Spleen (tissue), 11 donors: ENCODE measurements at regions not wholly inside any gene's neighbourhood (a gene's known extent, or its start where the extent isn't known, plus 50 kb on each side); places are given as distances from the start of the nearest gene placed in this dataset.

Experiments
- DNase-seq: peaks from one replicate; pipeline ENCODE4 v3.0.0-alpha.2; 2020
- H3K27ac ChIP-seq, 8 donors: fragments of 200-600 bp; sonication (generic) in 7 of 8; 1 replicate in 4 of 8; 2 replicates in 4 of 8; pipeline versions ENCODE4 v1.5.0 to v1.8.0; 2016 to 2021; ENCODE audit warnings: inconsistent platforms in 4 of 8, mild to moderate bottlenecking in 4 of 8, moderate library complexity in 1 of 8
- H3K27me3 ChIP-seq, 7 donors: fragments of 200-600 bp; sonication (generic) in 6 of 7; replicated peaks in 1 of 7; 1 replicate in 4 of 7; 2 replicates in 3 of 7; pipeline versions ENCODE4 v1.5.0 to v1.8.0; 2016 to 2021; ENCODE audit warnings: inconsistent platforms in 3 of 7, mild to moderate bottlenecking in 1 of 7
- H3K36me3 ChIP-seq, 6 donors: fragments of 200-600 bp; sonication (generic) in 5 of 6; 1 replicate in 4 of 6; 2 replicates in 2 of 6; pipeline versions ENCODE4 v1.5.0 to v1.8.0; 2016 to 2021; ENCODE audit warnings: inconsistent platforms in 2 of 6
- H3K4me1 ChIP-seq, 6 donors: fragments of 200-600 bp; sonication (generic) in 5 of 6; 1 replicate in 3 of 6; 2 replicates in 3 of 6; pipeline versions ENCODE4 v1.5.0 to v1.8.0; 2016 to 2021; ENCODE audit warnings: inconsistent platforms in 3 of 6
- H3K4me3 ChIP-seq, 8 donors: fragments of 200-600 bp; sonication (generic) in 7 of 8; 1 replicate in 4 of 8; 2 replicates in 4 of 8; pipeline versions ENCODE4 v1.5.0 to v1.8.0; 2016 to 2021; ENCODE audit warnings: inconsistent platforms in 4 of 8, mild to moderate bottlenecking in 4 of 8, moderate library complexity in 2 of 8
- H3K9me3 ChIP-seq, 8 donors: fragments of 200-600 bp; sonication (generic) in 7 of 8; 1 replicate in 4 of 8; 2 replicates in 4 of 8; pipeline versions ENCODE4 v1.5.0 to v1.8.0; 2016 to 2021; ENCODE audit warnings: inconsistent platforms in 4 of 8
- CTCF ChIP-seq, 11 experiments: fragments of 200-600 bp in 7 of 11; fragments of 450-650 bp in 4 of 11; sonication (generic) in 4 of 11; IDR thresholded peaks in 8 of 11; conservative IDR thresholded peaks in 3 of 11; 1 replicate in 7 of 11; 2 replicates in 4 of 11; pipeline versions ENCODE4 v1.4.0 to v1.8.0; 2016 to 2021; ENCODE audit warnings: antibody characterized with exemption in 11 of 11, inconsistent platforms in 4 of 11, mild to moderate bottlenecking in 1 of 11
- POLR2A ChIP-seq, 3 donors: fragments of 450-650 bp; IDR thresholded peaks; one replicate each; pipeline ENCODE4 v1.5.1; 2017; ENCODE audit warnings: antibody characterized with exemption in 3 of 3, mild to moderate bottlenecking in 1 of 3
- POLR2AphosphoS5 ChIP-seq, 3 donors: sonication (generic); formaldehyde crosslinking; IDR thresholded peaks; one replicate each; pipeline ENCODE4 v1.5.1; 2017; ENCODE audit warnings: antibody characterized with exemption in 3 of 3
- WGBS, 5 donors: extraction: QIAGEN DNeasy Blood & Tissue Kit in 3 of 5; methylation state at CpG; one replicate each; pipeline versions ENCODE4 v1.1.5 to v1.1.7; 2013 to 2018; 5-methylcytosine and 5-hydroxymethylcytosine counted together
- intact Hi-C: fragments of 100-400 bp; cut with DNase I; formaldehyde crosslinking; loops from one replicate; pipeline ENCODE4 v1.15.0; 2023; ENCODE audit warnings: low total_unique reads
- donor health status: healthy with polysubstance abuse.
- donor health status: DM: no; HTN: no; CAD: no; lungs with moderate emphysema.
- donor health status: DM: no; HTN: no; CAD: no.
- donor health status: Bipolar disorder and iron deficiency.
- donor health status: healthy.
- donor health status: DM: no; HTN: no; CAD: no.
- donor health status: DM: yes; HTN: yes; CAD: no.

GRCh38 chr18:24810561-24811305 lies 350.3 kb downstream of the HRH4 start:
- Histone ChIP-seq H3K27ac (no peak overlapping the region), H3K9me3 (peaks cover 0 to 8% (median 0%) of the 10 kb centered on the region in 8 donors), H3K4me1 (peaks cover 0 to 5% (median 0%) of the 10 kb centered on the region in 6 donors), H3K36me3 (no peaks in the 10 kb centered on the region), H3K4me3 (no peak overlapping the region), H3K27me3 (no peaks in the 10 kb centered on the region)
- TF ChIP-seq POLR2AphosphoS5 (IDR thresholded peaks at IDR 0.05) (no peak), POLR2A (IDR thresholded peaks at IDR 0.05) (no peak), CTCF (IDR thresholded peaks at IDR 0.05 in 8 of 11, conservative IDR thresholded peaks at IDR 0.05 in 3 of 11) (no peak)
- 89 to 92% (median 90%) methylated on average over 9 of the region's 9 CpGs for WGBS, 5 donors
- no peak for DNase-seq
- intact Hi-C loops, result no loop called here

GRCh38 chr18:24811950-24812681 lies 351.7 kb downstream of the HRH4 start:
- Histone ChIP-seq H3K4me3 (no peak overlapping the region), H3K27me3 (no peaks in the 10 kb centered on the region), H3K36me3 (no peaks in the 10 kb centered on the region), H3K27ac (no peak overlapping the region), H3K9me3 (peaks cover 0 to 8% (median 0%) of the 10 kb centered on the region in 8 donors), H3K4me1 (peaks cover 0 to 2% (median 0%) of the 10 kb centered on the region in 6 donors)
- DNase-seq, result no peak
- WGBS, 5 donors, result 85 to 95% (median 88%) methylated on average over 11 of the region's 11 CpGs
- intact Hi-C loops, result no loop called here
- TF ChIP-seq CTCF (IDR thresholded peaks at IDR 0.05 in 8 of 11, conservative IDR thresholded peaks at IDR 0.05 in 3 of 11) (no peak), POLR2A (IDR thresholded peaks at IDR 0.05) (no peak), POLR2AphosphoS5 (IDR thresholded peaks at IDR 0.05) (no peak)

- Histone ChIP-seq H3K9me3 (no peaks in the 10 kb centered on the region), H3K4me3 (no peak overlapping the region), H3K4me1 (no peaks in the 10 kb centered on the region), H3K27ac (no peak overlapping the region), H3K27me3 (no peaks in the 10 kb centered on the region), H3K36me3 (no peaks in the 10 kb centered on the region)
- WGBS, 5 donors, result 67 to 75% (median 70%) methylated on average over 3 of the region's 3 CpGs
- TF ChIP-seq POLR2AphosphoS5 (IDR thresholded peaks at IDR 0.05) (no peak), CTCF (IDR thresholded peaks at IDR 0.05 in 8 of 11, conservative IDR thresholded peaks at IDR 0.05 in 3 of 11) (no peak), POLR2A (IDR thresholded peaks at IDR 0.05) (no peak)
- intact Hi-C loops, result no loop called here
- DNase-seq, result no peak
Measured at GRCh38 chr18:24814521-24814920, 354.1 kb downstream of the HRH4 start.

GRCh38 chr18:24817150-24817549 lies 356.7 kb downstream of the HRH4 start:
- Histone ChIP-seq H3K9me3 (no peaks in the 10 kb centered on the region), H3K36me3 (no peaks in the 10 kb centered on the region), H3K4me1 (no peaks in the 10 kb centered on the region), H3K27ac (no peak overlapping the region), H3K4me3 (no peak overlapping the region), H3K27me3 (no peaks in the 10 kb centered on the region)
- no peak for DNase-seq
- WGBS, 5 donors, result 84 to 97% (median 88%) methylated on average over 3 of the region's 3 CpGs
- intact Hi-C loops, result no loop called here
- TF ChIP-seq POLR2AphosphoS5 (IDR thresholded peaks at IDR 0.05) (no peak), POLR2A (IDR thresholded peaks at IDR 0.05) (no peak)
